PC-9 (cell line): ENCODE measurements at regions not wholly inside any gene's neighbourhood (a gene's known extent, or its start where the extent isn't known, plus 50 kb on each side); places are given as distances from the start of the nearest gene placed in this dataset.
"Not testable (repeated sequence)": the region's sequence is repeated elsewhere in the genome, so short reads cannot be mapped to it uniquely, and the experiment has no call there.

ENCODE experiments used
- BruUV-seq: library from RNA; stranded (reverse); fragments of 400-500 nt; replicated peaks from 2 replicates; lab custom pipeline; 2021; lab: Mats Ljungman, UMichigan
- CTCF ChIA-PET: fragments of 300-600 bp; sonication (Branson Sonifier 250); formaldehyde crosslinking; loops from one replicate; lab custom pipeline; 2022; ENCODE audit warnings: antibody characterized with exemption; lab: Charles Lee
- POLR2A ChIA-PET: fragments of 300-600 bp; sonication (Branson Sonifier 250); formaldehyde crosslinking; loops from one replicate; lab custom pipeline; 2022; ENCODE audit warnings: antibody characterized with exemption; ENCODE audit not compliant: unreplicated experiment; lab: Charles Lee
- DNase-seq, 2 experiments: peaks; one replicate each; pipeline versions ENCODE4 v3.0.0 to v3.0.0-alpha.2; 2015 to 2022; ENCODE audit warnings: mixed read lengths in 1 of 2
- H2AFZ ChIP-seq: fragments of 200-600 bp; sonication (generic); 2 replicates; pipeline ENCODE4 v1.8.1; 2017; ENCODE audit warnings: antibody characterized with exemption
- H3F3A ChIP-seq: fragments of 200-600 bp; sonication (generic); 2 replicates; pipeline ENCODE4 v1.8.1; 2017; ENCODE audit warnings: antibody characterized with exemption, mild to moderate bottlenecking, low read depth; ENCODE audit not compliant: insufficient read depth
- H3K27ac ChIP-seq: fragments of 200-600 bp; sonication (generic); 2 replicates; pipeline ENCODE4 v1.6.1; 2016; ENCODE audit warnings: mixed run types
- H3K27me3 ChIP-seq: fragments of 200-600 bp; sonication (generic); 2 replicates; pipeline ENCODE4 v1.6.1; 2016; ENCODE audit warnings: low read depth, mixed run types; ENCODE audit not compliant: insufficient read depth
- H3K36me3 ChIP-seq: fragments of 200-600 bp; sonication (generic); 2 replicates; pipeline ENCODE4 v1.6.1; 2016; ENCODE audit warnings: low read depth, mixed run types
- H3K4me1 ChIP-seq: fragments of 200-600 bp; sonication (generic); replicated peaks from 2 replicates; pipeline ENCODE4 v1.6.1; 2016; ENCODE audit warnings: mixed run types; ENCODE audit not compliant: insufficient read depth
- H3K4me2 ChIP-seq: fragments of 200-600 bp; sonication (generic); 2 replicates; pipeline ENCODE4 v1.6.1; 2017; ENCODE audit warnings: mixed run types
- H3K4me3 ChIP-seq: fragments of 200-600 bp; sonication (generic); 2 replicates; pipeline ENCODE4 v1.6.1; 2016; ENCODE audit warnings: mixed run types
- H3K79me2 ChIP-seq: fragments of 200-600 bp; sonication (generic); 2 replicates; pipeline ENCODE4 v1.6.1; 2017; ENCODE audit warnings: low read depth, mixed run types
- H3K9me2 ChIP-seq: fragments of 200-600 bp; sonication (generic); 2 replicates; pipeline ENCODE4 v1.8.1; 2017; ENCODE audit warnings: mild to moderate bottlenecking; ENCODE audit not compliant: insufficient read depth
- H3K9me3 ChIP-seq: fragments of 200-600 bp; sonication (generic); 2 replicates; pipeline ENCODE4 v1.8.1; 2016; ENCODE audit warnings: low read depth; ENCODE audit not compliant: insufficient read depth
- H4K20me1 ChIP-seq: fragments of 200-600 bp; sonication (generic); 2 replicates; pipeline ENCODE4 v1.8.1; 2017; ENCODE audit not compliant: insufficient read depth
- CTCF ChIP-seq: fragments of 200-600 bp; sonication (generic); conservative IDR thresholded peaks from 2 replicates; pipeline ENCODE4 v1.6.1; 2017; ENCODE audit warnings: mixed run types, antibody characterized with exemption, mild to moderate bottlenecking, moderate library complexity
- EZH2 ChIP-seq: fragments of 200-600 bp; sonication (generic); IDR thresholded peaks from 2 replicates; pipeline ENCODE4 v1.8.0; 2017; ENCODE audit warnings: antibody characterized with exemption, low read depth
- intact Hi-C: fragments of 100-400 bp; cut with micrococcal nuclease; formaldehyde crosslinking; loops from one replicate; pipeline ENCODE4 v1.10.0; 2022; ENCODE audit not compliant: unreplicated experiment

- Histone ChIP-seq H3K27me3 (no peaks in the 10 kb centered on the region), H3K27ac (no peak overlapping the region), H3F3A (no peaks in the 10 kb centered on the region), H3K79me2 (no peaks in the 10 kb centered on the region), H2AFZ (no peak overlapping the region), H3K9me3 (no peaks in the 10 kb centered on the region), H4K20me1 (no peaks in the 10 kb centered on the region), H3K4me1 (no peaks in the 10 kb centered on the region), H3K4me2 (no peak overlapping the region), H3K4me3 (no peak overlapping the region), H3K36me3 (no peaks in the 10 kb centered on the region), H3K9me2 (no peaks in the 10 kb centered on the region)
- no TSS peak for BruUV-seq
- TF ChIP-seq EZH2 (no peak), CTCF (no peak)
- intact Hi-C loops: no loop called here
- ChIA-PET POLR2A (no interaction called here), CTCF (interaction anchor here (0.6 to 0.7 kb wide), 2 partner anchors 9 to 19 kb away, joined by 5 to 13 read pairs; no protein-coding TSS in a partner anchor)
- DNase-seq: no peak
Measured at GRCh38 chr20:46785958-46786357, 76.5 kb downstream of the SLC2A10 start.

- Histone ChIP-seq H3F3A (no peaks in the 10 kb centered on the region), H3K4me2 (no peak overlapping the region), H3K79me2 (no peaks in the 10 kb centered on the region), H2AFZ (no peak overlapping the region), H3K4me3 (no peak overlapping the region), H4K20me1 (no peaks in the 10 kb centered on the region), H3K9me3 (no peaks in the 10 kb centered on the region), H3K9me2 (no peaks in the 10 kb centered on the region), H3K36me3 (no peaks in the 10 kb centered on the region), H3K27me3 (no peaks in the 10 kb centered on the region), H3K4me1 (no peaks in the 10 kb centered on the region), H3K27ac (no peak overlapping the region)
- no peak for TF ChIP-seq EZH2
- TF ChIP-seq CTCF: no peak
- no peak for DNase-seq
- BruUV-seq: no TSS peak
- ChIA-PET POLR2A (no interaction called here), CTCF (no interaction called here)
- intact Hi-C loops: no loop called here
Measured at GRCh38 chr20:46786566-46786965, 77.1 kb downstream of the SLC2A10 start.

GRCh38 chr20:46787991-46788762, 78.7 kb downstream of the SLC2A10 start:
- H3K4me1 ChIP-seq: no peaks in the 10 kb centered on the region
- H3K9me3 ChIP-seq: no peaks in the 10 kb centered on the region
- POLR2A ChIA-PET: no interaction called here
- H3K79me2 ChIP-seq: no peaks in the 10 kb centered on the region
- no TSS peak for BruUV-seq
- no peaks in the 10 kb centered on the region for H4K20me1 ChIP-seq
- no peaks in the 10 kb centered on the region for H3F3A ChIP-seq
- intact Hi-C loops: no loop called here
- H3K9me2 ChIP-seq: no peaks in the 10 kb centered on the region
- no peak overlapping the region for H3K4me2 ChIP-seq
- H3K27ac ChIP-seq: no peak overlapping the region
- H3K36me3 ChIP-seq: no peaks in the 10 kb centered on the region
- CTCF ChIA-PET: no interaction called here
- H2AFZ ChIP-seq: no peak overlapping the region
- DNase-seq: no peak
- peaks cover 10% of the 10 kb centered on the region for H3K27me3 ChIP-seq
- TF ChIP-seq CTCF: no peak
- TF ChIP-seq EZH2: no peak
- H3K4me3 ChIP-seq: no peak overlapping the region

GRCh38 chr20:46788763-46789091, 79.3 kb downstream of the SLC2A10 start:
- H3F3A ChIP-seq, H3K27ac ChIP-seq, H3K4me3 ChIP-seq, H3K9me2 ChIP-seq, DNase-seq, CTCF ChIA-PET, H3K4me2 ChIP-seq, H3K79me2 ChIP-seq, H2AFZ ChIP-seq, H3K9me3 ChIP-seq, H3K4me1 ChIP-seq, POLR2A ChIA-PET, BruUV-seq, intact Hi-C loops, H3K36me3 ChIP-seq, H4K20me1 ChIP-seq: not testable (repeated sequence)
- H3K27me3 ChIP-seq: peaks cover 15% of the 10 kb centered on the region
